NCI-H69 (cell line): ENCODE measurements at regions not wholly inside any gene's neighbourhood (a gene's known extent, or its start where the extent isn't known, plus 50 kb on each side); places are given as distances from the start of the nearest gene placed in this dataset.
"Not testable (repeated sequence)": the region's sequence is repeated elsewhere in the genome, so short reads cannot be mapped to it uniquely, and the experiment has no call there.

Experiments
- DNase-seq: peaks from one replicate; lab custom pipeline; 2025; lab: John Stamatoyannopoulos, UW

- DNase-seq: no peak
Observed at GRCh38 chr22:48757985-48758561, 1069.6 kb downstream of the BRD1 start.

GRCh38 chr22:48757581-48757980 lies 1070.1 kb downstream of the BRD1 start:
- DNase-seq: no peak

GRCh38 chr22:48757135-48757534 lies 1070.5 kb downstream of the BRD1 start:
- DNase-seq: not testable (repeated sequence)

GRCh38 chr22:48756146-48757111 lies 1071.2 kb downstream of the BRD1 start:
- no peak for DNase-seq

- DNase-seq: no peak
Observed at GRCh38 chr22:48755059-48755949, 1072.4 kb downstream of the BRD1 start.

- no peak for DNase-seq
Observed at GRCh38 chr22:48754611-48755058, 1073.0 kb downstream of the BRD1 start.

- no peak for DNase-seq
Observed at GRCh38 chr22:48753752-48754517, 1073.7 kb downstream of the BRD1 start.

- DNase-seq: no peak
Observed at GRCh38 chr22:48753381-48753730, 1074.3 kb downstream of the BRD1 start.

- no peak for DNase-seq
Observed at GRCh38 chr22:48752451-48753380, 1075.0 kb downstream of the BRD1 start.

- DNase-seq: no peak
Observed at GRCh38 chr22:48751539-48752437, 1075.9 kb downstream of the BRD1 start.

GRCh38 chr22:48750826-48751440 lies 1076.7 kb downstream of the BRD1 start:
- no peak for DNase-seq

- no peak for DNase-seq
Observed at GRCh38 chr22:48750282-48750681, 1077.4 kb downstream of the BRD1 start.

GRCh38 chr22:48749555-48750227 lies 1078.0 kb downstream of the BRD1 start:
- DNase-seq: no peak

- DNase-seq: no peak
Observed at GRCh38 chr22:48748860-48749554, 1078.7 kb downstream of the BRD1 start.

GRCh38 chr22:48748113-48748859 lies 1079.4 kb downstream of the BRD1 start:
- DNase-seq: no peak

- DNase-seq: no peak
Observed at GRCh38 chr22:48746789-48747425, 1080.8 kb downstream of the BRD1 start.
